GM19395 (cell line): ENCODE measurements at regions not wholly inside any gene's neighbourhood (a gene's known extent, or its start where the extent isn't known, plus 50 kb on each side); places are given as distances from the start of the nearest gene placed in this dataset.

Experiments
- ATAC-seq: cut with Tn5 transposase; IDR thresholded peaks from one replicate; pipeline ENCODE4 v1.9.1; 2021; ENCODE audit warnings: mild to moderate bottlenecking, moderate library complexity; ENCODE audit not compliant: unreplicated experiment

DNA sequence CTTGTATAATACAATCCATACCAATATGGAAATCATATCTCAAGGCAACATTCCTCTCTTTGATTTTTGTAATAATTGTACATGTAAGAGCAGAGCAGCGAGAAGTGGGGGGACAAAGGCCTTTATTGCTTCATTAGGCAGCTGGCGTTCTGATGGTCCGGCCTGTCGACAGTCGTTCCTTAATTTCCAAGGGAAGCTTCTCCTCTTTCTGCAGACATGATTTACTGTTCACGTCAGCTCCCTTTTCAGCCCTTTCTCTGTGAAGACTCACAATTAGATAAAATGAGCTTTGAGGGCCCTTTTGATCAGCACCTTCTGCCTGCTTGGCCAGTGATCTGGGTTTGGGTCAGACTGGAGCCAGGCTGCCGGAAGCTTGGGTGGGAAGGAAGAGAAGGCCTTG is 65.6 kb upstream of the CTBP2 start:
- no peak for ATAC-seq

DNA sequence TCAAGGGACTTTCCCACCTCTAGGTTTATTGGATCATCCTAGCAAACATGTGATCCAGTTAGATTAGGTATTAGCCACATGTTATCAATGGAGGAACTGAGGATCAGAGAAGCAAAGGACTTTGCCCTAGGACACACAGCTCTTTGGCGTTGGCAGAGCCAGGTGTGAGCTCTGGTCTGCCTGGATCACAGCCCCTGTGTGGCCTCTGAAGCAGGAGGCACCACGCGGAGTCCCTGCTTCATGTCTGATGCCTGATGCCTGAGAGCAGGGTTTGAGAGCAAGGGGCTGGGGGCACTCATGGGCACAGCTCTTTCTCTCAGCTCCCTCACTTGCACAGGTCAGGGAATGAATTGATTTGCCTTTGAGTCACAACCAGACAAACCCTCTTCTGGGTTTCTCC is 64.7 kb upstream of the CTBP2 start:
- ATAC-seq, result no peak

GRCh38 chr10:125222515-125223308 is 62.3 kb upstream of the CTBP2 start:
- no peak for ATAC-seq

- ATAC-seq, result no peak
Observed at GRCh38 chr10:125221716-125222115, 61.4 kb upstream of the CTBP2 start.

DNA sequence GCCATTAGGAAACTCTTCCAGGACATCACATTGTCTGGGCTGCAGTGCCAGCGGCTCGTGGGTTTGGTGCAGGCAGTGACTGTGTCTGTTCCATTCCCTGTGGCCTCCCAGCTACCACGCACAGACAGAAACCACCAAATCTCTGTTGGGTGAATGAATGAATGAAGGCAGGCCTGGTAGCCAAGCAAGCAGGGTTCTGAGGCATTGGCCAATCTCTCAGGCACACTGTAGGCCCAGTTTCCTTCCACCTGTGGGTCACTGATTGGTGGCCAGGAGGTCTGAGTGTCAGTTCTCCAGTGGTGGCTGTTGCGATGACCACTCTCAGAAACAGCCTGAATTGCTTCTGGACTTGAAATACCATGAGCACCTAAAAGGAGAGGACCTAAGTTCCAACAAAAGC is 59.4 kb upstream of the CTBP2 start:
- ATAC-seq, result no peak

DNA sequence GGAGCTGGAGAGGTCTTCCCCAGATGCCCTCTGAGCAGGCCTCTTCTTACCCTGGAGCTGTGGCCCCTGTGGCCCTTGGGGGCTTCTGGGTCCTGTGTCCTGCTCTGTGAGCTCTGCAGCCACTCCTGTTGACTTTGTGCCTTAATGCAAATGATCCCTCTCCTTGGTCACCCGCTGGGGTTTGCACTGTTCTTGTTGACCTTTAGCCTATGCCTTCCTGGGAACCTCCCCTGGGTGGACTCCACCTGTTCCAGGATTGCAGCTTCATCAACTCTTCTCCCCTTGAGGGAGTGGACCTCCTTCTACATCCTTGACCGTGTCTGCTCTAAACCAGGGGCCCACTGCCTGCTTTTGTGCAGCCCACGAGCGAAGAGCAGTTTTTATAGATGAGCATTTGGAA is 58.6 kb upstream of the CTBP2 start:
- no peak for ATAC-seq

- ATAC-seq, result no peak
Observed at GRCh38 chr10:125217990-125218675, 57.8 kb upstream of the CTBP2 start.

GRCh38 chr10:125216861-125217260 is 56.5 kb upstream of the CTBP2 start:
- no peak for ATAC-seq

DNA sequence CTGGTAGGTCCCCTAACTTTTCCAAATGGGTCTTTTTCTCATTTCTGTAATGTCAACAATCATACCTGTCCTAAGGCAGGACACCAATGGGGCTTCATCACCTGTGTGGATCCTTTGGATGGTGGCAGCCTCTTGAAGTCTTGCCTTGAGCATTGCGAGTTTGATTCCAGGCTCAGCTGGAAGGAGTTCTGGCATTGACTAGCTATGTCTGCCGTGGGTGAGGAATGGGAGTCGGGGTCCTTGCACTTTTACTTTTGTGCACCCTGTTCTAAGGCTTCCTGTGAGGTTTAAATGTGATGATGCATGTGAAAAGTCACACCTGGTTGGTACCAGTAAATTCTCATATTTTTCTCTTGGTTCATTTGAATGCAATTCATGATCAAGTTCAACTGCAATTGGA is 55.9 kb upstream of the CTBP2 start:
- no peak for ATAC-seq

DNA sequence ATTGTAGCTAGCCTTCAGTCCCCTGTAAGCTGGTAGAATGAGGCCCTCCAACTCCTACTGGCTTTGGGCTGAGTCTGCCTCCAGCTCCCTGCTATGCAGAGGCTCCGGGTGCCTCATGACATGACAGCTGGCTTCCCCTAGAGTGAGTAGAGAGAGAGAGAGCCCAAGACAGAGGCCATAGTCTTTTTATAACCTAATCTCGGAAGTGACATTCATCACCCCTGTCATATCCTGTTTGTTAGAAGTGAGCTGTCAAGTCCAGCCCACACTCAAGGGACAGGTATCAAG is 53.9 kb upstream of the CTBP2 start:
- ATAC-seq, result no peak

DNA sequence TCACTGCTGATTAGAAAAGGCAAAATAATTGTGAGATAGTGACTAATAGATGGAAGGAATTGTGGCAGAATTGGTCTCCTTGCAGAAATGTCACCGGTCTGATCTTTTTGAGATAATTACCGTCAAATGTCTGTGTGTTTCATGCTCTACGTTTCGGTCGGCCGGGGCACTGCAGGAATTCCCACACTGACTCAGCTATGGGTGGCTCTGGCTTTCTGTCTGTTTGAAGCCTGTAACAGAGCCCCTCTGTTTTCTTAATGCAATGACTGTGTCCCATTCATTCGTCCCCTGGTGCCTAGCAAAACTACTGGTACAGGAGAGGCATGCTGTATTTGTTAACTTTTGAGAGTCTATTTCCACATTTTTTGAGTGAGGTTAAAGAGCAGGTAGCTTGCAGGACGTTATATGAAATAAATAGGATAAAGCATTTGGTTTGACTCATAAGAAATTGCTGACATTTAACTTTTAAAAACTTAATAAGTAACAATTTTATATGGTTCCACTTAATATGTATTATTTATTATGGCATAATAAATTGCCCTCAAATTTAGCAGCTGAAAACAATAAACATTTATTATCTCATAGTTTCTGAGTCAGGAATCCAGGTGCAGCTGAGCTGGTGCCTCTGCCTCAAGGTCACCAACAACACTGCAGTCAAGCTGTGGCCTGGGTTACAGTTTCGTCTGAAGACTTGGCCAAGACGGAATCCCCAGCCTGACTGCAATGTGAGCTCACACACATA is 53.3 kb upstream of the CTBP2 start:
- no peak for ATAC-seq

DNA sequence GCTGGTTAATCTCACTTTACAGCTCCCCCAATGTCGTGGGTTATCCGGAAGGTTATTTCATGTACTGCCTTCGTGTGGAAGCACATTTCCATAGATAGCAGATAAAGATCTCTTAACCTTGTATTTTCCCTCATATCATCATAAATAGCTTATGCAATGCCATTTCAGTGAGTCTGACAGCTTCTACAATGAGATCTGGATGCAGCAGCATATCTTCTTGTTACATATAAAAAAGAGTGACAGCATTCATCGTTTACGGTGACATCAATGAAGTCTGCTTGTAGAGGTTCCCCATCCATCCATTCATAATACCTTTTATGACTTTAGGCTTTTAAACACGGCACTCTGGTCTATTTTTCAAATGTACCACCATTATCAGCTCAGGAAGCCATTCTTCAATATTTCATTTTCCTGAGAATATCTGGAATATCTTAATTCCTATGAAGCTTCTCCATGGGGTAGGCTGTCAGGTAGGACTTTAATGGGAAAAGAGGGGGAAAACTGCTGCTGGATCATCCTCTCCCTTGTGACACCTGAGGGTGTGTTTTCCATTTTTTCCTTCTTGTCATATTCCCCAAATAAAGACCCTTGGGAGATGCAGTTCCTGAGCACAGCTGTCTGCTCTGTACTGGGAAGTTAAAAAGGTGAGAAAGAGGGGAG is 51.9 kb upstream of the CTBP2 start:
- no peak for ATAC-seq
